Activated CD4-positive, CD25-positive, alpha-beta regulatory T cell treated with anti-CD3 and anti-CD28 coated beads, Interleukin-2, amount 50 U/mL, for 24 hours (primary cell): ENCODE measurements at regions not wholly inside any gene's neighbourhood (a gene's known extent, or its start where the extent isn't known, plus 50 kb on each side); places are given as distances from the start of the nearest gene placed in this dataset.
A peak's percentile ranks its signal among the peaks of the same experiment; 100 is the strongest.
"Not testable (repeated sequence)": the region's sequence is repeated elsewhere in the genome, so short reads cannot be mapped to it uniquely, and the experiment has no call there.

Experiments
- ATAC-seq, 2 donors: fragments of 150-1000 bp; cut with Tn5 transposase; one replicate each; pipeline ENCODE4 v1.10.0; 2021; ENCODE audit warnings: mild to moderate bottlenecking in 1 of 2, moderate library complexity in 1 of 2

- peak; percentile 77 to 81 for ATAC-seq
Observed at GRCh38 chr12:127125607-127126259, 1141.2 kb upstream of the TMEM132C start.

DNA sequence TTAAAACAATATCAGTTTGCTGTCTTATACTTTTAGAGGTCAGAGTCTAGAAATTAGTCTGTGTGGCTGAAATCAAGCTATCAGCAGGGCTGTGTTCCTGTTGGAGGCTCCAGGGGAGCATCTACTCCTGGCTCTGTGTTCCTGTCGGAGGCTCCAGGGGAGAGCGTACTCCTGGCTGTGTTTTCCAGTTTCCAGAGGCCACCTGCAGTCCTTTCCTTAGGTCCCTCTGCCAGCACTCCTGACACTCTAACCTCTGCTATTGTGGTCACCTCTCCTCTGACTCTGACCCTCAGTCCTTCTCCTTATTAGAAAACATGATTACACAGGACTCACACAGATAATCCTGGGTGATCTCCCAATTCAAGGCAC lies 1140.7 kb upstream of the TMEM132C start:
- no peak for ATAC-seq

GRCh38 chr12:127127897-127128296 lies 1139.1 kb upstream of the TMEM132C start:
- no peak for ATAC-seq

GRCh38 chr12:127130506-127131124 lies 1136.4 kb upstream of the TMEM132C start:
- no peak for ATAC-seq

DNA sequence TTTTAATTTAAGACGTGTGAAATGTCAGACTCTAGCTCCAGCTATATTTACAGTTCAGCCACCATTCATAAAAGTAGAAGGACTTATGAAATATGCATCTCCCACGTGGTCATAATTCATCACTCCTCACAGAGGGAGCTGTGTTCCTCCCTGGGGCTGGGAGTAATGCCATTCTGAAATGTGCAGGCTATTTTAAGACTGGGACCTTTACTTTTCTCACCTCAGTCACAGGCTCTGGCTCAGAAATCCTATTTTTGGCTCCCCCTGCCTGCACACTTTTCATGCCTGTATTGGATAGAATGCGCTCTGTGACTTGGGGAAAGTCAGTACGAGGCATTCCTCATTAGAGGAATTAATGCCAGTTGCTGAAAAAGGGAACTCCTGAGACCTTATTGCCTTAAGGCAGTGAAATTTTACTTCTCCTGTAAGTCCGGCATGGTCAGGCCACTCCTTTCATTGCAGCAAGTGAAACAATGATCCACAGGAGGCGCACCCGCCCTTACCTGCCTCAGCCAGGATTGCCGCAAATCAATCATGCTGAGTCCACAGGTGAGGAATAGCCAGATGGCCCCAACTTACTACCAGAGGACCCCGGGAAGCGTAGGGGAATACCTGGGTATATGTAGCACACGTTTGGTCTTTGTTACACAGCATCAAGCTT lies 1133.2 kb upstream of the TMEM132C start:
- ATAC-seq = no peak

GRCh38 chr12:127140864-127141484 lies 1126.0 kb upstream of the TMEM132C start:
- not testable (repeated sequence) for ATAC-seq

GRCh38 chr12:127143020-127143419 lies 1124.0 kb upstream of the TMEM132C start:
- ATAC-seq = no peak

GRCh38 chr12:127144770-127145169 lies 1122.2 kb upstream of the TMEM132C start:
- ATAC-seq = no peak

GRCh38 chr12:127145241-127145928 lies 1121.6 kb upstream of the TMEM132C start:
- no peak for ATAC-seq

DNA sequence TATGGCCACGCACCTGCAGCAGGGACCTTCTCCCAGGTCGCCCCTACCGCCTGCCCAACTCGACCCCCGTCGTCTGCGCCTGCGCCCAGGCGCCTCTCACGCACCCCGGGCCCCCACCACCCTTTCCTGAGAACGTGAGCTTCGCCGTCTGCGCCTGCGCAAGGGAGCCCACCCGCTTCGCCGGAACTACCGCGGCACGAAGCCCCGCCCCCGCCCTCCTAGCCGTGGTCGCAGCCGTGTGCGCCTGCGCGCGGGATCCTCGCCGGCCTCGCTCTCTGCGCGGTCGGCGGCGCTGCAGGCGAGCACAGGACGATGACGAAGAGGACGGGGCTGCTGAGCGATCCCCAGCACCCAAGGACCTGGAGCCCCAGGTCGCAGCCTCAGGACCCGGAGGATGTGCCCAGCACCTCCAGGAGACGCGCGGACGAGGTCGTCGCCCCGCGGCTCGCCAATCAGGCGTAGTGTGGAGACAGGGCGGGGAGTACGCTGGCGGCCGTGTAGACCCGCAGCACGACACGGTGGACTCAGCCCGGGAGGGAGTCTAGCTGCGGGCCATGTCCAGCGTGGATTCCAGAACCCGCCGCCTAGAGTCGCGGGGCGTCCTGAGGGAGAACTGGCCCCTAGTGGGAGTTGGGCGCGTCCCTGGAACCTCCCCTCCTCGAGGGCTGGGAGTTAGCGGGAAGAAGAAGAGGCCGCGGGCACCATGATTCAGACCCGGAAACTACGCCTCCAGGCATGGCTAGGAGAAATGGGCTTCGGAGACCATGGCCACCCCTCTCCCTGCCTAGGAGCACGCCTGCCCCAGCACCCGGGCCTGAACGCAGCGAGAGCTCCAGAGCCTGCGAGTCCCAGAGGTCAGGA lies 1120.8 kb upstream of the TMEM132C start:
- peak; percentile 81 to 83 for ATAC-seq

DNA sequence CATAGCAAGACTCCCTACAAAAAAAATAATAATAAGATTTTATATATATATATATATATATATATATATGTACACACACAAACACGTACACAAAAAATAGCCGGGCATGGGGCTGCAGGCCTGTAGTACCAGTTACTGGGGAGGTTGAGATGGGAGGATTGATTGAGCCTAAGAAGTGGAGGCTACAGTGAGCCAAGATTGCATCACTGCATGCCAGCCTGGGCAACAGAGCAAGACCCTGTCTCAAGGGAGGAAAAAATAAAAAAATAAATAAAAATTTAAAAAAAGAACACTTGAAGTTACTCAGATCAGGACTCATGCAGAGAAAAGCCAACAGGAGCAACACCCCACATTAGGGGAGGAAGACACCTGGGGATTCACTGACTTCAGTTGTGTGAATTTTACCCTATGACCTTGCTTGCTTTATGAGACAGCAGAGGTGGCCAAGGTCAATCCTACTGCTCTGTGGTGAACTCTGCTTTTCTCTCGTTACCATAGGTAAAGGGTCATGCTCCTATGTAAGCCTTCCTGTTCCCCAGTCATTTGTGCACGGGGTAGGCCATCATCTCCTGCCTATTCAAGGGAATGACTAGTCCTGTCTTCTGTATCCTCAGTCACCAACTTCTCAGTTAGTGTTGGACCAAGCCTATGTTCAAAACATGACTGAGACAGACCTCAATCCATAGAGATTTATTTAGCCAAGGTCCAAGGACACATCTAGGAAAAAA lies 1119.8 kb upstream of the TMEM132C start:
- ATAC-seq = no peak

DNA sequence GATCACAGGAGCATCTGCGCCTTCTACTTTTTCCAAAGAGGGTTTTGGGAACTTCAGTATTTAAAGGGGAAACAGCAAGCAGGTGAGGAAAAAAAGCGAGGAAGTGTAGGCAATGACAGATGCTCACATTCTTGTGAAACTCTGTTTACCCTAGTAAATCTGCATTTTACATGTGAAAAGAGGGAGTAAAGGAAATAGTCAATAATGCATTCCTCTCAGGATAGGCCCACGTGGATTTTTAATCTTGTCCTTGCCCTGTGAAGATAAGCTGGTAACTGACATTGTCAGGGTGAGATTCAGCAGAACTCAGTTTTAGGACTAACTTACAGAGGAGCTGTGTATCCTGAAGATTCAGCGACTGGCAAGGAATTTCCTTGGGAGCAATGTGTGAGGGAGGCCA lies 1119.2 kb upstream of the TMEM132C start:
- ATAC-seq = no peak

DNA sequence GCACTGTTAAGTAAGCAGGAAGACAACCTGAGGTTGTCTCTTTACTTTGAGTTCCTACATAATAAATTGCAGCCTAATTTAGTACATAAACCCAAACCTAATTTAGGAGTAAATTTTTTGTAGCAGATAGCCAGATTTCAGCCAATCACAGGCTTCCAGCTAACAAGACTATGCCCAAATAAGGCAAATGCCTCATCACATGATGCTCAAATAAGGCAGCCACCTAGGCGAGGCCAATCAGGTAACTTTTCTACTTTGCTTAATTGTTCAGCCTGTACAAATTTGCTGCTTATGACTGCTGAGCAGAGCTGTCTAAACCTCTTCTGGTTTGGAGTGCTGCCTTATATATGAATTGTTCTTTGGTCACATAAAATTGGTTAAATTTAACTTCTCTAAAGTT lies 1118.7 kb upstream of the TMEM132C start:
- no peak for ATAC-seq

GRCh38 chr12:127149226-127149964 lies 1117.6 kb upstream of the TMEM132C start:
- no peak for ATAC-seq

GRCh38 chr12:127150028-127150427 lies 1116.9 kb upstream of the TMEM132C start:
- no peak for ATAC-seq

DNA sequence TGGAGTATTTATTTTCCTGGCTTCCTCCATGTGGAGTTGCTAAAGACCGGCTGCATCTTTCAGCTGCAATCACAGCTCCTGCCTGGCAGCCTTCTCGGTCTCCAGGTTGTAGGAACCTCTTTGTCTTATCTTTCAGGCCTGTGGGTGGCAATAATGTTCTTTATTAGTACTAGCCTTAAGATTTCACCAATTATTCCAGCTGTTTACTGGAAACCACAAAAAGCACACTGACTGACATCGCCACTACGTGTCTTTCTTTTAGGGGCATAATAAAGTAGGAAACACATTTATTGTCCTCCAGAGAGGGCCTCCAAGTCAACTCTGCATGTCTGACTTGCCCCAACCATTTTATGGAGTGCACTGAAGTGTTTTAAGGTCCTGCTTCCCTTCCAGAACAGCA lies 1116.5 kb upstream of the TMEM132C start:
- ATAC-seq = no peak

DNA sequence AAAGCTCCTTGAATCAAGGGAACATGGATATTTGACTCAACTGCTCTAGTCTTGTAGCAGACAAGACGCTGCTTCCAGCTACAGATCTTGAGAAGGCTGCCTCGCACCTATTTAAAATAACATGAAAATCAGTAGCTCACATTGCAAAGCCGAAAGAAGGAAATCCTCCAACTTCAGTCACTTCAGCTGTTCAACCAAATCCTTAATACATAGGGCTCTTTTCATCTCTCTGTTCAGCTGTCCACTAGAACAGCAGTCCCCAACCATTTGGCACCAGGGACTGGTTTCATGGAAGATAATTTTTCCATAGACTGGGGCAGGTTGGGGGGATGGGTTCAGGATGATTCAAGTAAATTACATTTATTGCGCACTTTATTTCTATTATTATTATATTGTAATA lies 1116.0 kb upstream of the TMEM132C start:
- ATAC-seq = no peak

DNA sequence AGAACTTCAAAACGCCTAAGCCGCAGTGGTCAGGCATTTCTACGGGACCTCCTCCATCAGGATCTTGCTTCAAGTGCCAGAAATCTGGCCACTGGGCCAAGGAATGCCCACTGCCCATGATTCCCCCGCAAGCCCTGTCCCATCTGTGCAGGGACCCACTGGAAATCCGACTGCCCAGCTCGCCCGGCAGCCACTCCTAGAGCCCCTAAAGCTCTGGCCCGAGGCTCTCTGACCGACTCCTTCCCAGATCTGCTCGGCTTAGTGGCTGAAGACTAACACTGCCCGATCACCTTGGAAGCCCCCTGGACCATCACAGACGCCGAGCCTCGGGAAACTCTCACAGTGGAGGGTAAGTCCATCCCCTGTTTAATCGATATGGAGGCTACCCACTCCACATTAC lies 1113.0 kb upstream of the TMEM132C start:
- ATAC-seq = no peak

- not testable (repeated sequence) for ATAC-seq
Observed at GRCh38 chr12:127154830-127155229, 1112.1 kb upstream of the TMEM132C start.

GRCh38 chr12:127155935-127156619 lies 1110.9 kb upstream of the TMEM132C start:
- not testable (repeated sequence) for ATAC-seq
